Spleen (tissue), 7 donors: ENCODE measurements at regions not wholly inside any gene's neighbourhood (a gene's known extent, or its start where the extent isn't known, plus 50 kb on each side); places are given as distances from the start of the nearest gene placed in this dataset.

Source experiments
- POLR2A ChIP-seq, 3 donors: fragments of 450-650 bp; IDR thresholded peaks; one replicate each; pipeline ENCODE4 v1.5.1; 2017; ENCODE audit warnings: antibody characterized with exemption in 3 of 3, mild to moderate bottlenecking in 1 of 3
- POLR2AphosphoS5 ChIP-seq, 3 donors: sonication (generic); formaldehyde crosslinking; IDR thresholded peaks; one replicate each; pipeline ENCODE4 v1.5.1; 2017; ENCODE audit warnings: antibody characterized with exemption in 3 of 3
- TF ChIP-seq, protein P1 (sequence below), 11 experiments: fragments of 200-600 bp in 7 of 11; fragments of 450-650 bp in 4 of 11; sonication (generic) in 4 of 11; IDR thresholded peaks in 8 of 11; conservative IDR thresholded peaks in 3 of 11; 1 replicate in 7 of 11; 2 replicates in 4 of 11; pipeline versions ENCODE4 v1.4.0 to v1.8.0; 2016 to 2021; ENCODE audit warnings: antibody characterized with exemption in 11 of 11, inconsistent platforms in 4 of 11, mild to moderate bottlenecking in 1 of 11
- donor health status: DM: no; HTN: no; CAD: no; lungs with moderate emphysema.
- donor health status: DM: no; HTN: no; CAD: no.
- donor health status: DM: no; HTN: no; CAD: no.

DNA sequence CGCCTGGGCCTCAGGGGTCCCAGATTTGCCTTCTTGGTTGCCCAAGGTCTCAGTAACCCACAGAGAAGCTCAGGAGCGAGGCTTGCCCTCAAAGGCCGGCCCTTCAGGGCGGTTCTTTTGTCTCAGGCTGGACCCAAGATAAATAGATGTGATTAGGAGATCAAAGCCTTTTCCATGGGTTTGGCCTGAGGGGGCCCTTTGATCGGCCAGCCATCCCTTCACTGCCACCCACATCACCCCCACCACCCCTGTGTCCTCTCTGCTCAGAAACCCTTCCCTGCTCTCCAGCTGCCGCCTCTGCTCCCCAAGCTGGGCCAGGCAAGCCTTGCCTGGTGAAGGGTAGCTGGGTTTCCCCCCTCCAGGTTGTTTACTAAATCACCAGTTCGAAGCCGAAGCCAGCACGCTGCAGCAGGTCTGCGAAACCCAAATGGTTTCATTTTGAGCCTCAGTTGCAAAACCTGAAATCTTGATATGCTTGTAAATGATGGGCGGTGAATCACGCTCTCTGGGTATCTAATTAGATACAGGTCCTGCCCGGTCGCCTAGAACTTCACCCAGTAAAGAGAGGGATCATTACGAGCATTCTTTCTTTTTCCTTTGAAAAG is 202.6 kb upstream of the BCOR start:
- TF ChIP-seq, protein P1, sequence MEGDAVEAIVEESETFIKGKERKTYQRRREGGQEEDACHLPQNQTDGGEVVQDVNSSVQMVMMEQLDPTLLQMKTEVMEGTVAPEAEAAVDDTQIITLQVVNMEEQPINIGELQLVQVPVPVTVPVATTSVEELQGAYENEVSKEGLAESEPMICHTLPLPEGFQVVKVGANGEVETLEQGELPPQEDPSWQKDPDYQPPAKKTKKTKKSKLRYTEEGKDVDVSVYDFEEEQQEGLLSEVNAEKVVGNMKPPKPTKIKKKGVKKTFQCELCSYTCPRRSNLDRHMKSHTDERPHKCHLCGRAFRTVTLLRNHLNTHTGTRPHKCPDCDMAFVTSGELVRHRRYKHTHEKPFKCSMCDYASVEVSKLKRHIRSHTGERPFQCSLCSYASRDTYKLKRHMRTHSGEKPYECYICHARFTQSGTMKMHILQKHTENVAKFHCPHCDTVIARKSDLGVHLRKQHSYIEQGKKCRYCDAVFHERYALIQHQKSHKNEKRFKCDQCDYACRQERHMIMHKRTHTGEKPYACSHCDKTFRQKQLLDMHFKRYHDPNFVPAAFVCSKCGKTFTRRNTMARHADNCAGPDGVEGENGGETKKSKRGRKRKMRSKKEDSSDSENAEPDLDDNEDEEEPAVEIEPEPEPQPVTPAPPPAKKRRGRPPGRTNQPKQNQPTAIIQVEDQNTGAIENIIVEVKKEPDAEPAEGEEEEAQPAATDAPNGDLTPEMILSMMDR (IDR thresholded peaks at IDR 0.05 in 8 of 11, conservative IDR thresholded peaks at IDR 0.05 in 3 of 11), result no peak
- TF ChIP-seq POLR2A (IDR thresholded peaks at IDR 0.05) (no peak), POLR2AphosphoS5 (IDR thresholded peaks at IDR 0.05) (no peak)
